Mucosa of rectum (tissue), 2 donors: ENCODE measurements at regions not wholly inside any gene's neighbourhood (a gene's known extent, or its start where the extent isn't known, plus 50 kb on each side); places are given as distances from the start of the nearest gene placed in this dataset.

Experiments used
- H3K27ac ChIP-seq, 2 donors: one replicate each; pipeline ENCODE4 v1.7.0; 2013; ENCODE audit warnings: inconsistent platforms in 2 of 2, low read depth in 2 of 2, low read length in 2 of 2
- H3K27me3 ChIP-seq, 2 donors: one replicate each; pipeline ENCODE4 v1.7.0; 2013; ENCODE audit warnings: low read length in 2 of 2; ENCODE audit not compliant: control insufficient read depth in 2 of 2, insufficient read depth in 2 of 2
- H3K36me3 ChIP-seq, 2 donors: one replicate each; pipeline ENCODE4 v1.7.0; 2013; ENCODE audit warnings: low read length in 2 of 2; ENCODE audit not compliant: control insufficient read depth in 2 of 2, insufficient read depth in 2 of 2
- H3K4me1 ChIP-seq, 2 donors: one replicate each; pipeline ENCODE4 v1.7.0; 2013; ENCODE audit warnings: low read length in 2 of 2, mild to moderate bottlenecking in 1 of 2; ENCODE audit not compliant: control insufficient read depth in 2 of 2, insufficient read depth in 2 of 2
- H3K4me3 ChIP-seq, 2 donors: one replicate each; pipeline ENCODE4 v1.7.0; 2013; ENCODE audit warnings: low read length in 2 of 2
- H3K9ac ChIP-seq, 2 donors: one replicate each; pipeline ENCODE4 v1.7.0; 2013; ENCODE audit warnings: low read length in 2 of 2, low read depth in 1 of 2, mild to moderate bottlenecking in 1 of 2
- H3K9me3 ChIP-seq, 2 donors: one replicate each; pipeline ENCODE4 v1.7.0; 2013; ENCODE audit warnings: low read length in 2 of 2; ENCODE audit not compliant: control insufficient read depth in 2 of 2
- donor health status: healthy.
- donor health status: Normal muscosa, but diverticular disease.

- Histone ChIP-seq H3K27ac (no peak overlapping the region), H3K9ac (no peak overlapping the region), H3K4me3 (no peak overlapping the region), H3K4me1 (peaks cover 0 to 2% of the 10 kb centered on the region in 2 donors), H3K27me3 (no peaks in the 10 kb centered on the region), H3K9me3 (no peaks in the 10 kb centered on the region), H3K36me3 (no peaks in the 10 kb centered on the region)
Observed at GRCh38 chr16:66227766-66228530, 138.5 kb upstream of the CDH5 start.

DNA sequence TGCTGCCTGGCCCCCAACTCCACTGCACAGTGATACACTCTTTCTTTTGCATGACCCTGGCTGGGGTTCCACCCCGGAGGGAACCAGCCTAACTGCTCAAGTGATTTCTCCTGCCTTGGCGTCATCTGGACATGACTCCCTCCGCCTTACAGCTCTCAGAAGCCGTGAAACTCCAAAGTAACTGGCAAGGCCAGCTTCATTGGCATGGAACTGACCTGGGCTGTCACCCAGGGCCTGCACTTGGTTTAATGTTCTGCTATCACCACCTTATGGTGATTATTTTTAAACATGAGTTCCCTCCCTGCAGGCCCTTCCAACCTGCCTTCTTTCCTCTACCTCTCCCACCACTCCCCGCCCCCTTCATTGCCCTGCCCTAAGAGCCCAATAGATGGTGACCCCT lies 139.7 kb upstream of the CDH5 start:
- no peak overlapping the region for H3K4me3 ChIP-seq
- H3K27me3 ChIP-seq: no peaks in the 10 kb centered on the region
- no peak overlapping the region for H3K9ac ChIP-seq
- H3K36me3 ChIP-seq: no peaks in the 10 kb centered on the region
- peaks cover 0 to 2% of the 10 kb centered on the region in 2 donors for H3K4me1 ChIP-seq
- no peaks in the 10 kb centered on the region for H3K9me3 ChIP-seq
- no peak overlapping the region for H3K27ac ChIP-seq

DNA sequence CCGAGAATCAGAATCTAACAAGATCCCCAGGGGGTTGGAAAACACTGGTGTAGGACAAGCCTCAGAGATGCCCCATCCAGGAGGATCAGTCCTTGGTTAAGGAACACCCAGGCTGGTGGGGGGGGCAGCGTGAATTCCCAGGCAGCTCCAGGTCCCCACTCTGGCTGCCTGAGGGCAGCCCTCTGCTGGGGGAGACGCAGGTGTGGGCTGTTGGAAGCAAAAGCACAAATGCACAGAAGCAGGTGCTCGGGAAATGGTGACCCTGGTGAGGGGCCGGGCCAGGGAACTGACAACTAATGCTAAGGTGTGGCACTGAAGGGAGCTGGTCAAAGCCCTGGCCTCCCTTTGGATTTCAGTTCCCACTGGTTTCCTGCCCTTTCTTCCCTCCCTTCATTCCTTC lies 140.8 kb upstream of the CDH5 start:
- H3K27me3 ChIP-seq: no peaks in the 10 kb centered on the region
- H3K27ac ChIP-seq: no peak overlapping the region
- no peaks in the 10 kb centered on the region for H3K9me3 ChIP-seq
- H3K4me1 ChIP-seq: peaks cover 0 to 2% of the 10 kb centered on the region in 2 donors
- H3K36me3 ChIP-seq: no peaks in the 10 kb centered on the region
- H3K4me3 ChIP-seq: no peak overlapping the region
- H3K9ac ChIP-seq: no peak overlapping the region

DNA sequence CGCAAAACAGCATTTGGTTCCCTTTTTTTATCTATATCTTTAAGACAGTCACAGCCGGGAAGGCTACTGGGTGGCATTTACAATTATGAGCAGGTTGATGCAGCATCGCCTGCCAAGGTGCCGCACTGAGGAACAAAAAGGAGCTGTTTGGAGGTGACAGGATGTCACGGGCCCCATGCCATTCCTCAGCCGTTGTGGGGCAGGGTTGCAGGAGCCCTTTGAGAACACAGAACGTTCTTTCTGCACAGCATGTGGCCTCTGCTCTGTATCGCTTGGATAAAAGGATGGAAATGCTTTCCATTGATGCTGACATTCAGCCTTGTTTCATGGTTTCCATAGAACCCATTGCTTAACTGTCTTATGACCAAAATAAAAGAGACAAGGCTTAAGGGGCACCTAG lies 141.9 kb upstream of the CDH5 start:
- Histone ChIP-seq H3K4me3 (no peak overlapping the region), H3K9ac (no peak overlapping the region), H3K4me1 (peaks cover 0 to 2% of the 10 kb centered on the region in 2 donors), H3K27me3 (no peaks in the 10 kb centered on the region), H3K36me3 (no peaks in the 10 kb centered on the region), H3K9me3 (no peaks in the 10 kb centered on the region), H3K27ac (no peak overlapping the region)

DNA sequence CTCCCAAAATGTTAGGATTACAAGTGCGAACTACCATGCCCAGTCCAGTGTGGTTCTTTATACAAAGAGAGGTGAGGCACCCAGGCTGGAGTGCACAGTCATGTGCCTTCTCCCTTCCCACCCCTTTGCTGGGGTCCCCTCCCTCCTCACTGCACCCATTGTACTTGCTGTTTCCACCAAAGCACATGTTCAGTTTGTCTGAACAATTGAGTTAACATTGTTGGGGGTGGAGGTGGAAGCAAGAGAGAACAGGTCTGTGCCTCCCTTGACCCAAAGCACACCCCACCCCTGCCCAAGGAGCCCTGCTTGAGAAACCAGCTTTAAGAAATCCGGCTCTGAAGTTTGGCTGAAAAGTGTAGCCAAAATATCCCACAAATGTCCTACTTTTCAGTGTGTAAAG lies 142.3 kb upstream of the CDH5 start:
- no peaks in the 10 kb centered on the region for H3K27me3 ChIP-seq
- H3K9me3 ChIP-seq: no peaks in the 10 kb centered on the region
- H3K36me3 ChIP-seq: no peaks in the 10 kb centered on the region
- no peak overlapping the region for H3K4me3 ChIP-seq
- no peak overlapping the region for H3K9ac ChIP-seq
- H3K4me1 ChIP-seq: peaks cover 0 to 2% of the 10 kb centered on the region in 2 donors
- no peak overlapping the region for H3K27ac ChIP-seq

GRCh38 chr16:66223176-66223780 lies 143.2 kb upstream of the CDH5 start:
- no peaks in the 10 kb centered on the region for H3K9me3 ChIP-seq
- no peak overlapping the region for H3K27ac ChIP-seq

GRCh38 chr16:66222756-66223155 lies 143.7 kb upstream of the CDH5 start:
- no peak overlapping the region for H3K4me3 ChIP-seq
- no peaks in the 10 kb centered on the region for H3K9me3 ChIP-seq
- no peaks in the 10 kb centered on the region for H3K4me1 ChIP-seq
- no peaks in the 10 kb centered on the region for H3K36me3 ChIP-seq
- peaks cover 0 to 2% of the 10 kb centered on the region in 2 donors for H3K27me3 ChIP-seq
- no peak overlapping the region for H3K9ac ChIP-seq
- no peak overlapping the region for H3K27ac ChIP-seq

More at GRCh38 chr16:66223176-66223780, 143.2 kb upstream of the CDH5 start:
- no peaks in the 10 kb centered on the region for H3K4me1 ChIP-seq
- H3K4me3 ChIP-seq: no peak overlapping the region
- peaks cover 0 to 2% of the 10 kb centered on the region in 2 donors for H3K27me3 ChIP-seq
- H3K36me3 ChIP-seq: no peaks in the 10 kb centered on the region
- H3K9ac ChIP-seq: no peak overlapping the region

GRCh38 chr16:66220702-66221101 lies 145.8 kb upstream of the CDH5 start:
- no peaks in the 10 kb centered on the region for H3K36me3 ChIP-seq
- no peak overlapping the region for H3K9ac ChIP-seq
- H3K27me3 ChIP-seq: peaks cover 0 to 2% of the 10 kb centered on the region in 2 donors
- H3K9me3 ChIP-seq: no peaks in the 10 kb centered on the region
- no peak overlapping the region for H3K4me3 ChIP-seq
- H3K27ac ChIP-seq: no peak overlapping the region
- no peaks in the 10 kb centered on the region for H3K4me1 ChIP-seq

DNA sequence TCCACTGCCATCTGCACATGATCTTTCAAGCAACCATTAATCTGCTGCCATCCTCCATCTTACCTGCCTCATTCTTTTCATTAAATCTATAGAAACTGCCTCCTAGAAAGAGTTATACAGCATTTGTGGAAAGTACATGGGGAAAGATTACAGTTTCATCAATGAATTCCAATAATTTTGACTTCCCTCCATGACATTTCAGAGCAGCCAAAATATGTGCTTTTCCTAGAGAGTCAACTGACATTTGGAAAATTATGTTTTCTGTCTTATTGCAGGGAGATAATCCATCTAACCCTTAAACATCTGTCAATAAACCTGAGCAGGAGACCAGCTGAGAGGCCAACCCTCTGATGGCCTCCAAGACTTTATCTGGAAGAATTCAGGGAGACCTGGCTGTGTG lies 147.0 kb upstream of the CDH5 start:
- Histone ChIP-seq H3K27ac (no peak overlapping the region), H3K27me3 (peaks cover 0 to 2% of the 10 kb centered on the region in 2 donors), H3K9me3 (no peaks in the 10 kb centered on the region), H3K9ac (no peak overlapping the region), H3K4me3 (no peak overlapping the region), H3K36me3 (no peaks in the 10 kb centered on the region), H3K4me1 (no peaks in the 10 kb centered on the region)

DNA sequence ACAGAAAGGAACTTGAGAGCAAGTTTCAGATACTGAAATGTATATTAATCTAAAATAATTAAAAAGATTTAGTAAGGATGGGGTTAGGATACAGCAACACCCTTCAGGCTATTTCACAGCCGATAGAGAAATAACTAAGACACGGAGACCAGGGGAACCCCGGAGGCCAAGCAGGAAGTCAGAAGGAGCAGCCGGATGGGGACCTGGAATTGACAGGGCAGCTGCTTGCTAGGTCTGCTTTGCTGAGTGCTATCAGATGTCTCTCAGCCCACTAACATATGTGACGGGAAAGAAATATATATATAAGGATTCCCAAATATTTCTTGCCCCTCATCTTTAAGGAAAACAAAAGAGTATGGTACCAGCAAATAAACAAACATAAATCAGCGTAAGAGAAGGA lies 154.1 kb upstream of the CDH5 start:
- Histone ChIP-seq H3K9ac (no peak overlapping the region), H3K36me3 (no peaks in the 10 kb centered on the region), H3K9me3 (no peaks in the 10 kb centered on the region), H3K27me3 (no peaks in the 10 kb centered on the region), H3K4me3 (no peak overlapping the region), H3K4me1 (no peaks in the 10 kb centered on the region), H3K27ac (no peak overlapping the region)
